OCI-LY1 (cell line): ENCODE measurements at regions not wholly inside any gene's neighbourhood (a gene's known extent, or its start where the extent isn't known, plus 50 kb on each side); places are given as distances from the start of the nearest gene placed in this dataset.

Experiments
- H2AFZ ChIP-seq: fragments of 200-600 bp; sonication (generic), shearing (Covaris generic); 2 replicates; pipeline ENCODE4 v1.6.0; 2014; ENCODE audit warnings: antibody characterized with exemption, mild to moderate bottlenecking, low read length
- H3F3A ChIP-seq: fragments of 200-600 bp; sonication (generic), shearing (Covaris generic); 2 replicates; pipeline ENCODE4 v1.6.0; 2014; ENCODE audit warnings: mild to moderate bottlenecking, antibody characterized with exemption, low read length, moderate library complexity; ENCODE audit not compliant: insufficient read depth
- H3K27ac ChIP-seq: fragments of 200-600 bp; sonication (generic); 2 replicates; pipeline ENCODE4 v1.5.1; 2014; ENCODE audit warnings: low read length, mixed run types, mild to moderate bottlenecking, low read depth; ENCODE audit not compliant: poor library complexity, severe bottlenecking
- H3K27me3 ChIP-seq: fragments of 200-600 bp; sonication (generic); 2 replicates; pipeline ENCODE4 v1.6.0; 2014; ENCODE audit warnings: antibody characterized with exemption, mild to moderate bottlenecking, low read length, moderate library complexity; ENCODE audit not compliant: insufficient read depth
- H3K36me3 ChIP-seq: fragments of 200-600 bp; sonication (generic); 2 replicates; pipeline ENCODE4 v1.6.1; 2014; ENCODE audit warnings: mild to moderate bottlenecking, antibody characterized with exemption, low read length, moderate library complexity, mixed read lengths; ENCODE audit not compliant: insufficient read depth
- H3K4me1 ChIP-seq: fragments of 200-600 bp; sonication (generic); 2 replicates; pipeline ENCODE4 v1.5.1; 2014; ENCODE audit warnings: mild to moderate bottlenecking, low read length, moderate library complexity; ENCODE audit not compliant: insufficient read depth, severe bottlenecking
- H3K4me2 ChIP-seq: fragments of 200-600 bp; sonication (generic), shearing (Covaris generic); 2 replicates; pipeline ENCODE4 v1.6.1; 2014; ENCODE audit warnings: low read length
- H3K4me3 ChIP-seq: fragments of 200-600 bp; sonication (generic); 2 replicates; pipeline ENCODE4 v1.5.1; 2014; ENCODE audit warnings: low read length, low read depth, mild to moderate bottlenecking, mixed read lengths; ENCODE audit not compliant: poor library complexity, severe bottlenecking
- H3K79me2 ChIP-seq: fragments of 200-600 bp; shearing (Covaris generic); 2 replicates; pipeline ENCODE4 v1.6.1; 2016; ENCODE audit warnings: mixed run types, low read length, mixed read lengths; ENCODE audit not compliant: insufficient read depth
- H3K9ac ChIP-seq: fragments of 200-600 bp; sonication (generic), shearing (Covaris generic); 2 replicates; pipeline ENCODE4 v1.6.1; 2014; ENCODE audit warnings: mild to moderate bottlenecking, low read length, mixed read lengths
- H3K9me2 ChIP-seq: fragments of 200-600 bp; sonication (generic), shearing (Covaris generic); 2 replicates; pipeline ENCODE4 v1.6.1; 2014; ENCODE audit warnings: low read depth, mild to moderate bottlenecking, low read length, mixed read lengths
- H3K9me3 ChIP-seq: fragments of 200-600 bp; shearing (Covaris generic); 2 replicates; pipeline ENCODE4 v1.6.1; 2014; ENCODE audit warnings: low read length, mixed read lengths
- H4K20me1 ChIP-seq: fragments of 200-600 bp; sonication (generic), shearing (Covaris generic); 2 replicates; pipeline ENCODE4 v1.6.0; 2016; ENCODE audit warnings: mild to moderate bottlenecking, low read length; ENCODE audit not compliant: insufficient read depth
- EZH2 ChIP-seq: fragments of 200-600 bp; sonication (generic), shearing (Covaris generic); IDR thresholded peaks from 2 replicates; pipeline ENCODE4 v1.8.0; 2017; ENCODE audit warnings: borderline replicate concordance, mixed run types, mild to moderate bottlenecking, antibody characterized with exemption, low read length, moderate library complexity, mixed read lengths
- TF ChIP-seq, protein P1 (sequence below): fragments of 200-600 bp; sonication (generic), shearing (Covaris generic); IDR thresholded peaks from 2 replicates; pipeline ENCODE4 v1.5.1; 2017; ENCODE audit warnings: mild to moderate bottlenecking, antibody characterized with exemption, low read length, moderate library complexity, mixed read lengths

DNA sequence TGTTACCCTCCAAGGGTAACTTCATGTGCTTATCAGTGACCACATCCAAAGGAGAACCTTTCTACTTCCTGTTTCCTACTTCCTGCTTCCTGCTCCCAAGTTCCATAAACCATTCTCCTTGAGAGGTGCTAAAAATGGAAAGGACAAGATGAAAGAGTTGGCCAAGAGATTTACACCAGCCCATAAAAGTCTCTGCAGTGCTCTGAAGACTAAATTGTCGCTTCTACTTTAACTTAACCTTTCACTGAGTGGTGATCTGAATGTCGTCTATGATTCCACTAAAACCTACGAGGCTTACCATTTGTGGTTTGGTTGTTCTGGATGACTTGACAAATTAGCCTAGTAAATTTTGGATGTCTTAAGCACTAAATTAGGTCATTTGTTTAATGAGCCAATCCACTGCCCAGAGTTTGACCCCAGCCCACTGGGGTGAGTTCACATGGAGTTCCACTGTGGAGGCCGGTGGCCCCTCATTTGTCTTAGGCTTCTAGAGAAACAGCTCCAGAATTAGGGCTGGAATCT is 333.1 kb downstream of the FOXL1 start:
- Histone ChIP-seq H3K4me2 (no peak overlapping the region), H3K79me2 (no peaks in the 10 kb centered on the region), H3K36me3 (no peaks in the 10 kb centered on the region), H3K4me1 (no peaks in the 10 kb centered on the region), H2AFZ (no peak overlapping the region), H3K9me3 (no peaks in the 10 kb centered on the region), H4K20me1 (no peaks in the 10 kb centered on the region), H3K9ac (no peak overlapping the region), H3K9me2 (no peaks in the 10 kb centered on the region), H3K27ac (no peak overlapping the region), H3F3A (no peaks in the 10 kb centered on the region), H3K27me3 (0 out of 2 replicates have a peak, but pooled peaks cover 2% of the 10 kb centered on the region), H3K4me3 (no peak overlapping the region)
- TF ChIP-seq, protein P1, sequence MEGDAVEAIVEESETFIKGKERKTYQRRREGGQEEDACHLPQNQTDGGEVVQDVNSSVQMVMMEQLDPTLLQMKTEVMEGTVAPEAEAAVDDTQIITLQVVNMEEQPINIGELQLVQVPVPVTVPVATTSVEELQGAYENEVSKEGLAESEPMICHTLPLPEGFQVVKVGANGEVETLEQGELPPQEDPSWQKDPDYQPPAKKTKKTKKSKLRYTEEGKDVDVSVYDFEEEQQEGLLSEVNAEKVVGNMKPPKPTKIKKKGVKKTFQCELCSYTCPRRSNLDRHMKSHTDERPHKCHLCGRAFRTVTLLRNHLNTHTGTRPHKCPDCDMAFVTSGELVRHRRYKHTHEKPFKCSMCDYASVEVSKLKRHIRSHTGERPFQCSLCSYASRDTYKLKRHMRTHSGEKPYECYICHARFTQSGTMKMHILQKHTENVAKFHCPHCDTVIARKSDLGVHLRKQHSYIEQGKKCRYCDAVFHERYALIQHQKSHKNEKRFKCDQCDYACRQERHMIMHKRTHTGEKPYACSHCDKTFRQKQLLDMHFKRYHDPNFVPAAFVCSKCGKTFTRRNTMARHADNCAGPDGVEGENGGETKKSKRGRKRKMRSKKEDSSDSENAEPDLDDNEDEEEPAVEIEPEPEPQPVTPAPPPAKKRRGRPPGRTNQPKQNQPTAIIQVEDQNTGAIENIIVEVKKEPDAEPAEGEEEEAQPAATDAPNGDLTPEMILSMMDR, result no peak

DNA sequence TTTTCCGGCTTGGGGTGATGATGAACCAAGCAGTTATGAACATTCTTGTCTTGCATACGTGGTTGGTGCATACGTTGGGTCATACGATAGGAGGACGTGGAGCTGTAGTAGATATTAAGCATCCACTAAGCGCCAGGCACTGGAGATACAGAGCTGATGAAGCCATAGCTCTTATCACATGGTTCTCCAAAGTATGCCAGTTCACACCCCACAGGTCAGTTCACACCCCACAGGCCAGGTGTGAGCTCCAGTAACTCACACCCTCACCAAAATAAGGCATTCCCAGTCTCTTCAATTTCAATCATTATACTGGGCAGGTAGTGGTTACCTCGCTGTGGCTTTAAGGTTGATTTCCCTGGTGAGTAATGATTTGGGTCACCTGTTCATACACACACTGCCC is 335.5 kb downstream of the FOXL1 start:
- TF ChIP-seq, protein P1, result no peak
- TF ChIP-seq EZH2, result no peak
- H3K36me3 ChIP-seq, result no peaks in the 10 kb centered on the region
- H3K4me1 ChIP-seq, result no peaks in the 10 kb centered on the region
- H3K9me3 ChIP-seq, result no peaks in the 10 kb centered on the region
- no peak overlapping the region for H3K9ac ChIP-seq
- no peaks in the 10 kb centered on the region for H4K20me1 ChIP-seq
- H3K27me3 ChIP-seq, result no peaks in the 10 kb centered on the region
- no peak overlapping the region for H2AFZ ChIP-seq
- no peaks in the 10 kb centered on the region for H3F3A ChIP-seq
- no peak overlapping the region for H3K27ac ChIP-seq
- no peak overlapping the region for H3K4me3 ChIP-seq
- H3K9me2 ChIP-seq, result no peaks in the 10 kb centered on the region
- H3K4me2 ChIP-seq, result no peak overlapping the region
- no peaks in the 10 kb centered on the region for H3K79me2 ChIP-seq

DNA sequence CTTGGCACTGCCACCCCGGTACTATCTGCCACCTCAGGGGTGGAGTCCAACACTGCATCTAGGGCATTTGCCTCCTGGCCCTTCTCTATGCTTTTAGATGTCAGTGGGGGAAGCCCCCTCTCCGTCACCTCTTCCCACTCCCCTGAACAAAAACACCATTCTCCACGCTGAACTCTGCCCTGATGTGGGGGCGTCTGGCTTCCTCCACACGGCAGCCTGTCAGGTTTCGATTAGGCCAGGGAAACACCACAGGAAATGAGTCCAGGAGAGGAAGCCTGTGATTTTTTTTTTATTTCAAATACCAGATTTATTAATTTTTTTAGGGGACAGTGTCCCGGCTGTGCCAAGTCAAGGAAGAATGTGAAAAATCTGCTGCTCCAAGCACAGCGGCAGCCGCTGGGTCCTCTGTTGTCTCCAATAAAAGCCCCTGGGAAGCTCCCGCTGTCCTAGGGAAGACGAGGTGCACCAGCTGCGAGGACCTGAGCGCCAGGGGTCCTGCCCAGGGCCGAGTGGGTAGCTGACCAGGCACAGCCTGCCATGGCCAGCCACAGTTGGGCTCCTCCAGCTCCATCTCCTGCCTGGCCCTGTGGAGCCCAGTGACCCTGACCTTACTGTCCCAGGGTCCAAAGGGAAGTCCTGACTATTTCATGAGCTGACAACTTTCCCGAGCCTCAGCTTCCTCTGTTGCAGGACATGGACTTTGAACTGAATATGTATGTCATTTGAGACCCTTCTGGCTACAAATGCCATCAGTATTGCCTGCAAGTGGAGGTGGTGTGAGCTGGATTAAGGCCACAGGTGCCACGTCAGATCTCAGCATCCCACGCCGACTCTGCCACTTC is 336.7 kb downstream of the FOXL1 start:
- Histone ChIP-seq H3K27ac (no peak overlapping the region), H4K20me1 (no peaks in the 10 kb centered on the region), H3K79me2 (no peaks in the 10 kb centered on the region), H3K9me3 (no peaks in the 10 kb centered on the region), H3K9ac (no peak overlapping the region), H3K4me2 (no peak overlapping the region), H3K27me3 (no peaks in the 10 kb centered on the region), H3K9me2 (no peaks in the 10 kb centered on the region), H3K4me3 (no peak overlapping the region), H3K4me1 (no peaks in the 10 kb centered on the region), H2AFZ (no peak overlapping the region), H3K36me3 (no peaks in the 10 kb centered on the region), H3F3A (no peaks in the 10 kb centered on the region)
- no peak for TF ChIP-seq EZH2
- TF ChIP-seq, protein P1, result no peak
